Stimulated activated CD4-positive, alpha-beta T cell treated with anti-CD3 and anti-CD28 coated beads, Interleukin-1b, Interleukin-23, amount 100 ng/mL, for 4 hours (primary cell): ENCODE measurements at regions not wholly inside any gene's neighbourhood (a gene's known extent, or its start where the extent isn't known, plus 50 kb on each side); places are given as distances from the start of the nearest gene placed in this dataset.
"Not testable (repeated sequence)": the region's sequence is repeated elsewhere in the genome, so short reads cannot be mapped to it uniquely, and the experiment has no call there.

Source experiments
- DNase-seq, 2 donors: peaks; one replicate each; pipeline ENCODE4 v3.0.0-alpha.2; 2020; ENCODE audit warnings: low read depth in 2 of 2

DNA sequence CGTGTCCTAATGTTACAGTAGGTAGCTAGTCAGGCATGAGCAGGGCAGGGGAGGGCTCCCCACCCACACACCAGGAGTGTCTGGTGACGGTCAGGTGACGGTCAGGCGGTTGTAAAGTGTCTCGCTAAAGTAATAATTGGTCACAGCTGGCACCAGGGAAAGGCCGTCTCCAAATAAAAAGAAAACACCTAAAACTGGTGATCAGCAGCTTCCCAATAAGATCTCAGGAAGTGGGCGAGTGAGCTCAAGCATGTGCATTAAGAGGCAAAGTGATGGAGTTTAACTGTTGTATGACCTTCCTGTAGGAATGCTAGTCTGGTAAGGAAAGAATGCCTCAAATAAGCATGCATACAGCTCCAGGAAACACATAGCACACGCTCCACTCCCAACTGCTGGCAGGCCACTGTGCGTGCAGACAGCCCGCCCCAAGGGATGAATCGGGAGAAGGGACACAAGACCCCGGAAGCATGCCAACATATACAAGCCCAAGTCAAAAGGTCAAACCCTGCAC is 177.1 kb downstream of the RNF144A start:
- DNase-seq = no peak

DNA sequence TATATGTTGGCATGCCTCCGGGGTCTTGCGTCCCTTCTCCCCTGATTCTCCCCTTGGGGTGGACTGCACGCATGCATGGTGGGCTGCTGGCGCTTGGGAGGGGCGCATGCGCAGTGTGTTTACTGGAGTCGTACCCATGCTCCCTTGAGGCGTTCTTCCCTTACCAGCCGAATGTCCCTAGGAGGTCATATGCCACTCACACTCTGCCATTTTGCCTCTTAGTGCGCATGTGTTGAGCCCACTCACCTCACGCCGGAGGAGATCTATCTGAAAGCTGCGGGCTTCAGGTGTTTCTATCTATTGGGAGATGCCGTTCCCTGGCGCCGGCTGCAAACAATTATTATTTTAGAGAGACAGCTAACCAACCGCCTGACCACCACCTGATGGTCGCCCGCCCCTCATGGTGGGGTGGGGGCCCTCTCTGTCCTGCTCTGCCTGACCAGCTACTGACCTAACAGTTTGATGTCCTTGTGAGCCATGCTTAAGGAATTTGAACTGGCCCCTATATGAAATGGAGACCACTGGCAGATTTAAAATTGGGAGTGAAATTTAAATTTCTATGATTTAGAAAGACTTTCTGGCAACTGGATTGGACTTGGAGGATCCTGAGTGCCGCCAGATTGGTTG is 179.6 kb downstream of the RNF144A start:
- no peak for DNase-seq

DNA sequence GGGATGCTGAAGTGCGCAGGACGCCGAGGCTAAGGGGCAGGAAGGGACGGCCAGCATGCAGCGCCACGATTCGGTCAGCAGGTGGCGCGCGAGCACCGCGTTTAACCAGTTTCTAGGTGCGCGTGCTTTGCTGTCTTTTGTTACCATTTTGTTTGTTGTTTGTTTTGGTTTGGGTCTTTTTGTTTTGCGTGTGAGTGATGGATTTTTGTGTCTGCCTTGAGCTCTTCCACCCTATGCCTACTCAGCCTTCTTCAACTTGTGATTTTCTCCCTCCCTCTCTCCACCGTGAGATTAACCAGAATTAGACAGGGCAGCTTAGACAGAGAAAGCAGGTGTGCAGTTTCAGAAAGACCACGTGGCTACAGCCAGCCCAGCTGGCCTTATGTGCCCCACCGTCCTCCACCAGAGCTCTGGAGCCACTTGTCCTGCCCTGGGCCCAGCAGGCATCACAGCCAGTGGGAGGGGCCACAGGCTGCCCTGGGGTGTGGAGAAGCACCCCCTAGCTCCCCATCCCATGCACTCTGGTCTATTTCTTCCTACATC is 180.2 kb downstream of the RNF144A start:
- DNase-seq = peak; percentile 66 to 70

DNA sequence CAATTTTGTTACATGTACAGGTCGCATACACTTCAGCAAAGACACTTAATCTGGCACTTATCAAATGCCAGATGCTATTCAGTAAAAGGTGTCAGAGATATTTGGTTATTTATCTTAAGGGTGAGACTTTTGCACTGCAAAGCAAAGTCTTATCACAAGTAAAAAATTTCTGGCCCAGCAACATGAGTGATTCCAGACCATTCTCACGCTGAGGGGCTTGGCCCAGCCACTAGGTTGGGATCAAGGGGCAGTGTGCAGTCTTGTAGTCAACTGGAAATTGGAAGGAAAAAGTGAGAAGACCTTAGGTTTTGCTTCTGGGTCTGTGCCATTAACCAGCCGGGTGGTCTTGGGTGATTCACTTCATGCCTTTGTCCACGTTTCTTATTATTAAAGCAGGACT is 181.6 kb downstream of the RNF144A start:
- no peak for DNase-seq

DNA sequence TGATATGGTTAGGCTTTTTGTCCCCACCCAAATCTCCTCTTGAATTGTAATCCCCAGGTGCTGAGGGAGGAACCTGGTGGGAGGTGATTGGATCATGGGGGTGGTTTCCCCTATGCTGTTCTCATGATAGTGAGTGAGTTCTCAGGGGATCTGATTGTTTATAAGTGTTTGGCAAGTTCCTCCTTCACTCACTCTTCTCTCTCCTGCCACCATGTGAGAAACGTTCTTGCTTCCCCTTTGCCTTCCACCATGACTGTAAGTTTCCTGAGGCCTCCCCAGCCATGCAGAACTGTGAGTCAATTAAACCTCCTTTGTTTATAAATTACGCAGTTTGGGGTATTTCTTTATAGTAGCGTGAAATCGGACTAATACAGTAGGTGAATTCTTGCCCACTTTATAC is 182.5 kb downstream of the RNF144A start:
- DNase-seq = not testable (repeated sequence)

DNA sequence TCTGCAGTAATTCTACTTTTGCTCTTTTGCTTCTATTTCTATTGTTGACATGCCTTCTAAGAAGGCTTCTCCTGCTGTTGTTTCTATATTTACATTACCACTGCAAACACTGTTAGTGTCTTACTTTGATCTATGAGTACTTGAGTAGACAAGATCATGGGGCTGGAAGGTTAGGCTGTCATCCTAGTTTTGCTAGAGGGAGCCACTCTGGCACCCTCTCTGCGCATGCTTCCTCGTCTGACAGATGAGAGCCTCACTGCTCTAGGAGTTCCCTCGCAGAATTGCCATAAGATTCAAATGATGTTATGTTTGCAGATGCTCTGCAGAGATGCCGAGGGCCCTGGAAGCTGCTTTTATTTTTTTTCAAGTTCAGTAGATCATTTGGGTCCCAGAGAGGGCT is 185.6 kb downstream of the RNF144A start:
- DNase-seq = no peak

DNA sequence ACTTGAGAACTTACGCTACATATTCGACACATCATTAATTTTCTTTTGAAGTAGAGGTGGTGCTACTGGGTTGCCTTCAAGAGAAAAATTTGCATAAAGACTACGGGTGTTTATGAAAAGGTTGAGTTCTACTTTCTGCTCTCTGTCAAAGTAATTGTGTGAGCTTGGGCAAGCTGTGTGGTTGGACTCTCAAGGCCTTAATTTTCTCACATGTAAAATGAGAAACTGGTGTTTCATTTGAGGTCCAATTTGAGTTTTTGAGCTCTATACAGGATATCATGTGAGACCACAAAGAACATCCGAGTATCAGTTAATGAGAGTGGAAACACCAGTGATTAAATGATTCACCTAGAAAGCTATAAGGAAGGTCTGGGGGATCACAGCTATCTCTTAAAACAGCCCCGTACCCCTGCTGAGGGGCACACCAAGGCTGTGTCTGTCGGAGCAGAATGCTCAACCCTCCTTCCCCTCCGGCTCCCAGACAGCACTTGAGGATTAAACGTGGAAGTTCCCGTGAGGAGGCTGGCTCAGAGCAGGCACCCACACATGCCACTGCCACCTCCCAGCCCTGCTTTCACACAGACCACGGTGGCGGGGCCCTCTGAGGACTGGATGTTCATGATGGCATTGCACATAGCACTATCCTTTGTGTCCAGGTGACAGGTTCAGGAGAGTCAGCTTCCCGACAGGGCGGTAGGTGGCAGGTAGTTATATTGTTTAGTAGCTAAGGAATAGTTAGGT is 191.8 kb downstream of the RNF144A start:
- DNase-seq = no peak

DNA sequence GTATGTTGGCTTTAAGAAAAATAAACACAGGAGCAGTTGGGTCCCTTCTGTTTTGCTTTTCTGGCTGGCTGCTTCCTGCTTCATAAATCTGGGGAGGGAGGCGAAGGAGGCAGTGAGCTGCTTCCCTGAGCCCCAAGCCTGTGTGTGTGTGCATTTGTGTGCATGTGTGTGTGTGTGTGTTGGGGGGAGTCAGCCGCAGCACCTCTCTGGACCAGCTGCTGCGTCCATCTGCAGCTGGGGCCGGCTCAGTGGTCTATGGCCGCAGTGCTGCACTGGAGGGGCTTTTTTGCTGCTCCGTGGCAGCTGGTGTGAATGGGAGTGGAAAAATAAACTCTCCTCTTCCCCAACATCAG is 192.3 kb downstream of the RNF144A start:
- no peak for DNase-seq

DNA sequence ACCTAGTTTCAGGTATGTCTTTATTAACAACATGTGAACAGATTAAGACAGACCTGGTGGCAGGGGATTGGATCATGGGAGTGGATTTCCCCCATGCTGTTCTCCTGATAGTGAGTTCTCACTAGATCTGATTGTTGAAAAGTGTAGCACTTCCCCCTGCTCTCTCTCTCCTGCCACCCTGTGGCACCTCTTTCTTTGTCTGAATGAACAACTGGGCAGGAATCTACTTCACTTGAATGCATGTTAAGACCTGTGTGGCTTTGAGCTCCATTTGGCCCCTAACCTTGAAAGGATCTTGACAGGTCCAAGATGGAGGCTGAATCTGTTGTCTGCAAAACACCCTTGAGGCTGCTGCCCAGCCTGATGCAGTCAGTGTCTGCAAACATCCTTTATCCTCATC is 194.4 kb downstream of the RNF144A start:
- no peak for DNase-seq

DNA sequence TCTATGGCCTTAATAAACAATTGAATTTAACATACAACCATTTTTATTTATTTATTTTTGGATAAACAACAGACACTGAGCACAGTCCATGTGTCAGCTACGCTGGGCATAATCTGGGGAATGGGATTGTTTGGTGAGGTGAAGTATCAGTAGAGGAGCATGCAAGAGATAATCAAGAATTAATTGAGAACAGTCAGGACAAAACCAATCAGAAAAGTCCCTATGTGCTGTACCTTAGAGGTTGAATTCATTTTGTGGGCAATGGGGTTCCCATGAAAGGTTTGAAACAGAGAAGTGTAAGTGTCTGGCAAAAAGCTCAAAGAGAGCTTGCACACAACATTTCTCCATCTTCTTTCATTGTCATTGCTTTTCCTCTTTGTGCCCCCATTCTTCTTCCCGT is 198.2 kb downstream of the RNF144A start:
- DNase-seq = no peak

DNA sequence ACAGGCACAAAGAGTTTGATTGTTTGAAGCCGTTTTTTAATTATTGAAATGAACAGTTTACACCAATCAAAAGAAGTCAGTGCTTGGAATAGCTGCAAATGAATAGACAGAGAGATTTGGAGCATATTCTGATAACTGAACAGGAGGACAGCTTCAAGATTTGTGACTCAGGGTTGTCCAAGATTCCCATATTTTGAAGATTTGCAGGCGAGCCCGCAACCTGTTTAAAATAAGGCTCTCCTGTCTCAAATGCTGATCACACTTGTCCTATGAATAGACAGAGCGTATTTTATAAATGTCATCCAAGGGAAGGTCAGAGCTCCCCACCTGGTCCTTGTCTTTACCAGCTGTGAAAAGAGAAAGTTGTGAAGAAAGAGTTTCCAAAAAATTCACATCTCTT is 198.7 kb downstream of the RNF144A start:
- DNase-seq = no peak

DNA sequence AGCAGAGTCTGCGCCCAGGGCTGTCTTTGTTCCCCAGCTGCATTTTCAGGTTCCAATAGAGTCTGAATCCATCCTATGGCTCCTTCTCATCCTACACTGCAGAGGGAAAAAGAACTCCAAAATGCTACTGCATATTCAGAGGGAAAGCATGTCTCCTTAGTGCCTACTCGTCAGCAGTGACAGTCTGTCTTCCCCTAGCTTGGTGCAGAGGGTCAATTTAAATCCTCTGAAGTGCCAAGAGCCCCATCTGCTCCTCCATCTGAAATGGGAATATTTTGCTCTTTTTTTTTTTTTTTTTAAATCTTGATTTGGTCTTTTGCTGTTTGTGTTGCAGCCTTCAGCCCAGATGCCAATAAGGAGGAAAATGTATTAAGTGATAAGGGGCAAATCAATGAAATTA is 199.3 kb downstream of the RNF144A start:
- DNase-seq = no peak

DNA sequence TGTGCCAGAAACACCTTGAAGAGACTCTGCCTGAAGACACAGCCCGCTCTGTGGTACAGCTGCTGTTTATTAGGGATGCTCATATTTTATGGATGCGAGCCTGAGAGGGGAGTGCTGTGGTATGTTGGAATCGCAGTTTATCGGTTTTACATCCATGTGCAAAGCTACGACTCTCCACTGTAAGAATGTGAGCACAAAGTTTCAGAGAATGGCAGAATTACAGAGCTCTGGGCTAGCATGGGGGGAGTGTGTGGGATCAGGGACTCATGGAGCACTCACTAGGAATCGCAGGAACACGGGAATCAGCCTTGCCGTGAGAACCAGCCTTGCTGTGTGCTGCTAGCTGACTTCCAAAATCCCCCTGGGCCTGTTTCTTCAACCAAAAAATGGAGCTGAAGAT is 199.9 kb downstream of the RNF144A start:
- DNase-seq = no peak

DNA sequence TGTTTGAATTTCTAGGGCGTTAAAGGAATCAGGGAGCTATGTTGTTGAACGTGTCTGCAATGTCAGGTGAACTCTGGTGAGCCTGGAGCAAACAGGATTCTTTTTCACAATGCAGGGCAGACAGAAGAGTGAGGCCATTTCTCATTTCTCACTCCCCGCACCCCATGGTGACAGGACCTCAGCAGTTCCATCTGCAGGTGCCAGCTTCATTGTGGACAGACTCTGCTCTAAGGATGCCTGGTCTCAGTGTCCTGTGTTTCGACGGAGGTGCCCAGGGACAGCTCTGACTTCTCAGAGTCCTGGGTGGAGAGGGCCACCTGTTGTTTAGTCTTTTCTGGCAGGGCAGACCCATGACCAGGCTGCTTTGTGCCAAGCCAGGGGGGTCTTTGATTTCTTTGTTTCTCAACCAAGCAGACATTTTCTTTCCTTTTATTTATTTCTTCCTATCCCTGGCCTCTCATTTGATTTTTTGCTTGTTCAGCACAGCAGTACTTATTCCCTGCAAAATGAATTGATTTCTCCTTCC is 201.5 kb downstream of the RNF144A start:
- no peak for DNase-seq

DNA sequence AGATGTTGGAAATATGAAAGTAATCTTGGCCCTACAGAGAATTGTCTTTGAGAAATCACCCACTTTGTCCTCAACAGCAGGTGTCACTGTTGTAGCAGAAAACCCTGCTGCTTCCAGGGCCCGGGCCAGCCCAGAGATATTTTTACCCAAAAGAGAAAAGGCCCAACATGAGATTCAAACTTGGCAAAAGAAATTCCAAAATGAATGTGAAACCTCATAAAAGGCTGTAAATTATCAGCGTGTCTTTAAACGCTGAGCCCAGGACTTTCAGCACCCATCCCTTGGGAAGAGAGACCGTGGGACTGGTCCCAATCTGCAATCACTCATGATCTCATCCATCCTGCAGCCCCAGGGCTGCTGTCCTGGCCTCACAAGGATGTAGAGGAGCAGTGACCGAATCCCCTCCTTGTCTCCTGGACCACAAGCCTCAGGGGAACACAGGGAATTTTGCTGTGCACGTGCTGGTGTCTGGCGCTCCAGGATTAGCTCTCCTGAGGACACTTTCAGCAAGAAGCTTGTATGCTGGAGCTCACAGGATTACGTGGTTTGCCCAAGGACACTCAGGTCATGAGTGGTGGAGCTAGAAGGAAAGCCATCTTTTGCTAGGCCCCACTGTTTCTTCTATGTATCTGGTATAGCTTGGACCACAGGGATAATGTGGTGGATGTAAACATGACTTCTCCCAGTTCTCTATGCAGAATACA is 202.1 kb downstream of the RNF144A start:
- no peak for DNase-seq

DNA sequence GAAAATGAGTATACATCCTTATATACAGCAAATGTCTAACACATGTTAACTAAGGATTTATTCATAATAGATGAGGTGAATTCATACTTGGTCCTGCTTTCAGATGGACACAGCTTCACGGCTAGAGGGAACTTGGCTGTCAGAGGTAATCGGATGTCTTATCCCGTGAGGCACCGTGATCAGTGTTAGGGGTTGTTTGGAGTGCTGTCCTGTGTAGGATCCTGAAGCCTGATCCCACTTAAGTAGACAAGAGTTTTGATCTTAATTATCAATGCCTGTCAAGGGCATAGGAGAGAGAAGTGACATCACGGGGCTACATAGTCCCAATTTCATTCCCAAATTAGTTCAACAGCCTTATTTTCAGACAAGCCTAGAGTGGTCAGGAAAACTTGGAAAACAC is 204.6 kb downstream of the RNF144A start:
- DNase-seq = no peak

DNA sequence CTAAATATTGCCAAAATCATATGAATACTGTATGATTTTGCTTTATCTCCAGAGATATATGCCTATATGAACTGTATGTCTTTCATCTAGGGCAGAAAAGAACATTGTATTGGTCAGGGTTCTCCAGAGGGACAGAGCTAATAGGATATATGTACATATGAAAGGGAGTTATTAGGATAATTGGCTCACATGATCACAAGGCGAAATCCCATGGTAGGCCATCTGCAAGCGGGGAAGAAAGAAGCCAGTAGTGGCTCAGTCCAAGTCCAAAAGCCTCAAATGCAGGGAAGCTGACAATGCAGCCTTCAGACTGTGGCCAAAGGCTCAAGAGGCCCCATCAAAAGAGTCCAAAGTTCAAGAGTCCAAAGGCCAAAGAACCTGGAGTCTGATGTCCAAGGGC is 209.9 kb downstream of the RNF144A start:
- no peak for DNase-seq

DNA sequence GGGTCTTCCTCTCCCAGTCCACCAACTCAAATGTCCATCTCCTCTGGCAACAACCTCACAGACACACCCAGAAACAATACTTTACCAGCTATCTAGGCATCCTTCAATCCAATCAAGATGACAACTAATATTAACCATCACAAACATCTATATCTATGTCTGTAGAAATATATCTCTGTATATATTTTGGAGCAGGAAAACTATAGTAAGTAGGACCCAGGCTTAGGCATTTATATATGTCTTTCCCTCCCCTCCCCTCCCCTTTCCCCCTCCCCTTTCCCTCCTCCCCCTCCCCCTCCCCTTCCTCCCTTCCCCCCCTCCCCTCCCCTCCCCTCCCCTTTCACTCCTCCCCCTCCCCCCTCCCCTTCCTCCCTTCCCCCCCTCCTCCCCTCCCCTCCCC is 210.5 kb downstream of the RNF144A start:
- DNase-seq = no peak

DNA sequence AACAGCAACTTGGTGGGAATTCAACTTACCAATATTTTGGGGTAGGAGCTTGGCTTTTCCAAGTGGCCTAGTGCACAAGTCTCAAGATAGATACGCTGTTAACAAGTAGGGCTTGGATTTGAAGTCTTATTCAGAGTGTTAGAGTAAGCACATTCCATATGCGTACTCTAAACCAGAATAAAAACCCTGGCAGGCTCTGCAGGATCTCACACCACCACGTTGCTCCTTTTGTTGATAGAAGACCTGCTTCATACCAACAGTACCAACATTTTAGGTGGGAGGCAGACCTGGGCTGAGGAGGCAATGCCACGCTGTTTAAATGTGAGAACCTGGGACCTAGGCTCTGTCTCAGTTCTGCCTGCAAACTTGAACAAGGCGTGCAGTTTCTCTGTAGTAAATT is 214.0 kb downstream of the RNF144A start:
- DNase-seq = no peak

DNA sequence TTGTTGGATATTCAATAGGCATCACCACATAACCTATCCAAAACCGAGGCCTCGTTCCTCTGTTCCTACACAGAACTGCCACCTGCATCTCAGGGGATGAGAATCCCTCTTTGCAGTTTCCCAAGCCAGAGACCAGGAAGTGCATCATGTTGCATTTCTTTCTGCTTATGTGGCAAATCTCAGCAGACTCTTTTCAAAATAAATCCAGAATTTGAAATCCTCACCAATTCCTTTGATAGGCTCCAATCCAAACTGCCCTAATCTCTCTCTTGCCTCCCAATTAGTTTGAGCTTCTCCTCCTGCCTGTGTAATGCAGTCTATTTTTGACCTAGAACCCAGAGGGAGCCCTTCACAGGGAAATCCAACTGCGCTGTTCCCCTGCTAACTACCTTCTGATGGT is 215.5 kb downstream of the RNF144A start:
- DNase-seq = no peak

DNA sequence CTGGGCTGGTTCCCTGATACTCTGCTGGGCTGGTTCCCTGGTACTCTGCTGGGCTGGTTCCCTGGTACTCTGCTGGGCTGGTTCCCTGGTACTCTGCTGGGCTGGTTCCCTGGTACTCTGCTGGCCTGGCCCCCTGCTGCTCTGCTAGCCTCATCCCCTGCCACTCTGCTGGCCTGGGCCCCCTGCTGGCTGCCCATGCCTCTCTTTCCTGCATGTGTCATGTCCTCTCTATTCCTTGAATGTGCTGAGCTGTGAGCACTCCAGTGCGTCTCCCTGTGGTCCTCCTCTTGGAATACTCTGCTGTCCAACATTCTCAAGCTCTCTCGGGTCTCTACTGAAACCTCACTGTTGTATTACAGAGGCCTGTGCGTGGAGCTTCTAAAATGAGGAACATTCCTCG is 216.3 kb downstream of the RNF144A start:
- no peak for DNase-seq

DNA sequence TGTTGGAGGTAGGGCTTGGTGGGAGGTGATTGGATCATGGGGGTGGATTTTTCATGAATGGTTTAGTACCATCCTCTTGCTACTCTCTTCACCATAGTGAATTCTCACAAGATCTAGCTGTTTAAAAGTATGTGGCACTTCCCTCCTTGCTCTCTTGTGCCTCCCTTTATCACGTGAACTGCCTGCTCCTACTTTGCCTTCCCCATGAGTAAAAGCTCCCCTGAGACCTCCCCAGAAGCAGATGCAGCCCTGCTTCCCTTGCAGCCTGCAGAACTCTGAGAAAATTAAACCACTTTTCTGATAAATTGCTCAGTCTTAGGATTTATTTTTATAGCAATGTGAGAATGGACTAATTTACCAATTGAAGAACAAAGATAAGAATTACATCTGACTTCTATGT is 223.1 kb downstream of the RNF144A start:
- no peak for DNase-seq

DNA sequence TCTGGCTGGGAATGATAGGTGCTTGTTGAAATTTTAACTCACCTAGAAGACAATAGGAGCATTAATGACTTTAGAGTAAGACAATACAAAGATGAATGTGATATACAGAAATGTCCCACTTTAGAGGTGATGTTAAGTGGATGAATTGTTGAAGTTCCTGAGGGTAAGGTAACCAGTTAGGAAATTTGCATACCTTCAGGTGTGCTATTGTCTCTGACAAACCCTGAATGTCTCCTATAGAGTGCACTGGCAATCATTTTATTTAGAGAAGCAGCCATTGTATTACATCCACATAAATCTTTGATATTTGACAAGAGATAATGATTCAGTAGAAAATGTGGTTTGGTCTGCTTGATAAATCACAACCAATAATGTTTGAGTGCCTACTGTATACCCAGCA is 228.5 kb downstream of the RNF144A start:
- no peak for DNase-seq
